AG08395 (cell line): ENCODE measurements at regions not wholly inside any gene's neighbourhood (a gene's known extent, or its start where the extent isn't known, plus 50 kb on each side); places are given as distances from the start of the nearest gene placed in this dataset.
"Not testable (repeated sequence)": the region's sequence is repeated elsewhere in the genome, so short reads cannot be mapped to it uniquely, and the experiment has no call there.

Experiments used
- DNase-seq: peaks from one replicate; pipeline ENCODE4 v3.0.0; 2012; ENCODE audit warnings: mixed read lengths, low spot score

DNA sequence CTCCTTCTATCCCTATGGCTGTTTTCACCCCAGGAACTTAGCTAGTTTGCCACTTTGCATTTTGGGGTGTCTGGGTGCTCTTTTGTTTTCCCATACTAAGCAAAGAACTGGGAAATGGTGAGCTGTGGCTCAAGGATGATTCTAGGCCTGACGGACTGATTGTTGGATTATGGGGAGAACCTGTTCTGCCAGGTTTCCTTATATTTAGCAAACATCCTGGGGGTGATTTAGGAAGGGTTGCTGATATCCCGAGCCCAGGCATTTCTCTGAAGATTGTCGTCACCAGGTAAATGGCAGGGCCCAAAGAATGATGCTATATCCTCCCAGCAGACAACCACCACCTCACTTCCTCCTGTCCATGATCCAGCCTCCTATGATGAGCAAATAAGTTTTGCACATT lies 72.1 kb upstream of the GRB10 start:
- no peak for DNase-seq

DNA sequence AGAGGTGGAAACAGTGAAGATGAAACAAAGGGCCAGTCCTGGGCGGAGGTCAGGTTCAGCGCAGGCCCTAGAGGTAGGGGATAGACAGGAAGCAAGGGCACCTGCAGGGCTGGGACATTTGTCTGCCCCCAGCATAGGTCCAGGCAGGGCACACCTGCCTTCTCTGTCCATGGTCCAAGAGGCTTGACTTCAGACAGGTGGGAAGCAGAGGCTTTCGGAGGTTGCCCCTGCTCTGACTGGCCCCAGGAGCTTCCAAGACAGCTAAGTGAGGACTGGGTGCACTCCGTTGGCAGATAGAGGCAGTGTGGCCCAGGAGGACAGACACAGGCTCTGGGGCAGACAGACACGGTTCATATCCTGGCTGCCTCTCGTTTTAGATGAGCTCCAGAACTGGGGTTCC lies 71.6 kb upstream of the GRB10 start:
- no peak for DNase-seq

GRCh38 chr7:50853311-50853710 lies 70.6 kb upstream of the GRB10 start:
- DNase-seq = no peak

DNA sequence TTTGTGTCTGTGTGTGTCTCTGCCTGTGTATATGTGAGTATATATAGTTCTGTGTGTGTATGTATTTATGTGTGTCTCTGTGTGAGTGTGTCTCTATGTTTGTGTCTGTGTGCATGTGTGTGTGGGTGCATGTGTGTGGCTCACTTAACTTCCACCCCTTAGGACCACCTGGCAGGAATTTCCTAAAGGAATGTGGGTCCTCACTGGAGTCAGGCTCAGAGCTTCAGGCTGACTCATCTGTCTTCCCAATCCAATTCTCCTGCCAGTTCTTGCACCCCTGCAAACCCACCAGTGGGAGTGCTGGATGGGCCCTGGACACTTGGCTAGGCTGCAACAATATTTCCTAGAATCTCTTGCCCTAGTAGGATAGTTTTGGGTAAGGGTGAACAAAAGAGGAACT lies 70.2 kb upstream of the GRB10 start:
- DNase-seq = no peak

GRCh38 chr7:50851891-50852290 lies 69.2 kb upstream of the GRB10 start:
- DNase-seq = no peak

- DNase-seq = no peak
Observed at GRCh38 chr7:50851451-50851850, 68.8 kb upstream of the GRB10 start.

DNA sequence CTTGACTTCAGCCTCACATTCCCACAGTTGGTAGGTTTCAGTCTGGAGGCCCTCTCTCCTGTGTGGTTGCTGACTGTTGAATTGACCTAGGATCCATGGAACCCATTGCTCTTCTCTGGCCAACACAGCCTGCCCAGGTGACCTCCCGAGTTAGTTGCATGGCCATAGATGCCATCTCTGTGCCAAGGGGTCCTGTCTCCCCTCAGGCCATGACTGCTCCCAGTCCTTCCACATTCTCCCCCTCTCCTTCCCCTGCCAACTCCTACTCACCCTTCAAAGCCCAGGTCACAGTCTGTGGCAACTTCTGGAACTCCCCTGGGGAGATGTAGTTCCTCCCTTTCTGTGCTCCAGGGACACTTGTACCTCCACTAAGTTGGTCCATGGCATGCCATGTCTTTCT lies 67.3 kb upstream of the GRB10 start:
- DNase-seq = no peak

DNA sequence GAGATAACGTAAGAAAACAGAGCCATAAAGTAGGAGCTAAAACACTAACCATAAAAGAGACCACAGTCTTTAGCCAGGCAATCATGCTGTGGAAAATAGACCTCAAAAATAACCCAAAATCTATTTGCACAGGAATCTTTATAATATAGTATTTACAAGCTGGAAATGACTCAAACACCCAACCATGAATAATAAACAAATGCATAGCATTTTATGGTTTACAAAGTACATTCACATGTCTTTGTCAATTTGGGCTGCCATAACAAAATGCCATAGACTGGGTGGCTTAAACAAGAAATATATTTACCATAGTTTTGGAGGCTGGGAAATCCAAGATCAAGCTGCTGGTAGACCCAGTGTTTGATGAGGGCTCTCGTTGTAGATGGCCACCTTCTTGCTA lies 65.5 kb upstream of the GRB10 start:
- no peak for DNase-seq

GRCh38 chr7:50844861-50845260 lies 62.2 kb upstream of the GRB10 start:
- DNase-seq = not testable (repeated sequence)

- no peak for DNase-seq
Observed at GRCh38 chr7:50842041-50842440, 59.3 kb upstream of the GRB10 start.

DNA sequence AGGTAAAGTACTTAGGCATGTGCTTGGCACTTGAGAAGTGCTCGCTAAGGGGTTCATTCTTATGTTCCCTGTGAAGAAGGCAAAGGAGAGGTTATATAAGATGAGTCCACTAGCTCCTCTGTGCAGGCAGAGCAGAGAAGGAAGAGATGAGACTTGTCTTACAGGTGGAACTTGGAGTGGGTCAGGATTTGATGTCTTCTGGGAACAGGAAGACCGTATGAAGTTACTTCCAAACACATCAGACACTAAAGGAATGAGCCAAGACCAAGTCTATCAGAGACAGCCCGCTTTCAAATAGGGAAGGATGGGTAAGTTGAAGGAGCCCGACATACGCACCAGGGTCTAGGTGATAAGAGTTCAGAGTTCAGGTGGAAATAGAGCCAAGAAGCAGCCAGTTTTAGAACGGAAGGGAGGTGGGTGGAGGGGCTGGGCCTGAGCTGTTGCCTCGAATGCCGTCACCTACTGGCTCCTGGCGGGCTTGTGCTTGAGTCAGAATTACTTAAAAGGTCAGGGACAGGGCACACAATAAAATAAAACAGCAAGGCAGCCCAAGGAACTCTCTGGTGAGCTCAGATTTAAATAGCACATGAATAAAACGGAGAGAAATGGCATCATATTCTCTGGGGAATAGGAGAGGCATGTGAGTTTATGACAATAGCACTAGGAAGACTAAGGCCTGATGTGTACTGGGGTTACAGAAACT lies 56.1 kb upstream of the GRB10 start:
- DNase-seq = peak; percentile 55

GRCh38 chr7:50837965-50838364 lies 55.3 kb upstream of the GRB10 start:
- DNase-seq = no peak

DNA sequence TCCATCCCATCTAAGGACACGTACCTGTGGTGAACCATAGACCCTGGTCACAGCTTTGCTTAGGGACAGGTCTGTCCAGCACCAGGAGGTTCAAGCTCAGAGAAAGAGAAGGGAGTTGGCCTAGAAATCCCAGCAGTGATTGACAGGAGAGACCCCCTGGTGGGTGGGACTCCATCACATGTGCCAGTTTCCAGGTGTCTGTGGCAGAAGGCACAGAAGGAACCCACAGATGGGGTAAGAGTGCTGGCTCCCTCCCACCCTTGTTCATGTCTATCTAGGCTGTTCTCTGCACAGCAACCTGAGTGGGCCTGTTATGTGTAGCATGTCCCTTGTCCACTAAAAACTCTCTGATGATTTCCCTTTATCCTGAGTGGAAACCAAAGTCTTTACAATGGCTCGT lies 54.0 kb upstream of the GRB10 start:
- DNase-seq = no peak

- no peak for DNase-seq
Observed at GRCh38 chr7:50835156-50835555, 52.5 kb upstream of the GRB10 start.

DNA sequence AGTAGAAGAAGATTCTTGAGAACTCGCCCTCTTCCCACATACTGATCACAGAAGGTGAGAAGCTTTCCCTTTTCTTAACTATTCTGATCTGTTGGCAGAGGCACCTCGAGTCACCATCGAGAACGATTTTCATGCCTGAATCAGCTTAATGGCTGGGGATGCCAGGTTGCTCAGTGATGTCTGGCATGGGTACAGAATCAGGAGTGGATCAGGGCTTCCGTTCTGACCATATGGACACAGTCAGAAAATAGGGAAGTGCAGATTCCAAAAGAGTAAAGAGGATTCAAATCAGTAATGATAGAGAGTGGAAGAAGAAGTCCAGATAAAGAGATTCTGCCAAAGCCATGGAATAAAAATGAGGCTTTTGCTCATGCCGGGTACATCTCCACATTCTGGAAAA lies 52.0 kb upstream of the GRB10 start:
- no peak for DNase-seq

DNA sequence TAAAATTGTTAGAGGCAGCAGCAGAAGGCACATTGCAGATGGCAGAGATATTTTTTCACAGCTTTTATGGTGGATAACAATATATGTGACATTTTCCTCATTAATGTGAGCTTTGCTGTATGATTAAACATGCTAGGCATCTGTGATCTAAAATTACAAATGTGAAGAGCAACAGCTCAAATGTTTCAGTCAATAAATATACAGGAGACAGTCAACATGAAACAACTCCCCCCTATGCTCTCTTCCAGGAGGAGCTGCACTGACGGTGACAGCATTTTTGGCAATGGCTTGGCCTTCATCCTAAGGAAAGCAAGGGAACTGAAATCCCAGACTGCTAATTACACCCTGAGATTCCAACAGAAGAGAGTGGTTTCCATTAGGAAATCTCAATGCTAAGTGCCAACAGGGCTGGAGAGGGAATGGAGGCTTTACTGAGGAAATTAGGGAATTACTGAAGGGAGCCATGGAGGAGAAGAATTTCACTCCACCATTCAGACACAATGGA lies 51.4 kb upstream of the GRB10 start:
- DNase-seq = no peak

DNA sequence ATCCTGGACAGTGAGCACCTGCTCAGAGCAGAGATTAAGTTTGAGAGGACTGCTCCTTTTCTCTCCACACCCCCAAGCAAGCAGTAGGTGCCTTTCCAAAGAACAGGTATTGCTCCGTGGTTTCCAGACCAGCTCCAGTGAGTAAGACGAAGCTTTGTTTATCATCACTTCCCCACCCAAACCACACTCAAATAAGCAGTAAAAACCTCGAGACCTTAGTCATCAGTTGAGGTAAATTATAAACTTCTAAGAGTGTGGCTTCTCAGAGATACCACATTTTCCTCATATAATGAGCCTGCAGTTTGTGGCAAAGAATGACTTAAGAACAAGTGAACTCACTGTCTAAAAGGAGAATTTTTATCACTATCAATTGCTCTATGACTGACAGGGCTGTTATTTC lies 50.0 kb upstream of the GRB10 start:
- DNase-seq = no peak
